Thymus (tissue), 11 donors: ENCODE measurements at regions not wholly inside any gene's neighbourhood (a gene's known extent, or its start where the extent isn't known, plus 50 kb on each side); places are given as distances from the start of the nearest gene placed in this dataset.
"Not testable (repeated sequence)": the region's sequence is repeated elsewhere in the genome, so short reads cannot be mapped to it uniquely, and the experiment has no call there.

Source experiments
- DNase-seq, 9 donors: peaks; one replicate each; pipeline ENCODE4 v3.0.0-alpha.2; 2013; ENCODE audit warnings: low spot score in 9 of 9, low read depth in 6 of 9, missing footprints in 1 of 9
- H3K27ac ChIP-seq, 2 donors: one replicate each; pipeline ENCODE4 v1.5.1; 2013; ENCODE audit warnings: control low read depth in 1 of 2, low read depth in 1 of 2, low read length in 1 of 2, mild to moderate bottlenecking in 1 of 2, moderate library complexity in 1 of 2
- H3K27me3 ChIP-seq, 2 donors: one replicate each; pipeline ENCODE4 v1.5.1; 2013; ENCODE audit warnings: low read length in 1 of 2; ENCODE audit not compliant: control insufficient read depth in 2 of 2, insufficient read depth in 1 of 2
- H3K36me3 ChIP-seq, 2 donors: one replicate each; pipeline ENCODE4 v1.5.1; 2013; ENCODE audit warnings: low read length in 1 of 2, mild to moderate bottlenecking in 1 of 2, moderate library complexity in 1 of 2; ENCODE audit not compliant: control insufficient read depth in 2 of 2, insufficient read depth in 2 of 2
- H3K4me1 ChIP-seq, 2 donors: one replicate each; pipeline ENCODE4 v1.5.1; 2013; ENCODE audit warnings: low read length in 2 of 2; ENCODE audit not compliant: control insufficient read depth in 2 of 2, insufficient read depth in 2 of 2
- H3K4me3 ChIP-seq, 2 donors: one replicate each; pipeline ENCODE4 v1.5.1; 2013; ENCODE audit warnings: low read length in 2 of 2, control low read depth in 1 of 2, mild to moderate bottlenecking in 1 of 2
- H3K9me3 ChIP-seq, 2 donors: one replicate each; pipeline ENCODE4 v1.5.1; 2013; ENCODE audit warnings: low read length in 1 of 2, mild to moderate bottlenecking in 1 of 2; ENCODE audit not compliant: control insufficient read depth in 2 of 2, insufficient read depth in 1 of 2
- WGBS: extraction: QIAGEN DNeasy Blood & Tissue Kit; methylation state at CpG from one replicate; pipeline ENCODE4 v1.1.7; 2013; 5-methylcytosine and 5-hydroxymethylcytosine counted together
- donor health status: healthy.

GRCh38 chr6:86683132-86683908 is 254.0 kb upstream of the HTR1E start:
- DNase-seq, result no peak
- no peak overlapping the region for H3K27ac ChIP-seq
- H3K4me1 ChIP-seq, result no peaks in the 10 kb centered on the region
- 85% methylated on average over 1 of the region's 1 CpG for WGBS
- no peaks in the 10 kb centered on the region for H3K27me3 ChIP-seq
- no peaks in the 10 kb centered on the region for H3K36me3 ChIP-seq
- peaks cover 0 to 8% of the 10 kb centered on the region in 2 donors for H3K9me3 ChIP-seq
- no peak overlapping the region for H3K4me3 ChIP-seq

GRCh38 chr6:86682297-86682696 is 255.0 kb upstream of the HTR1E start:
- DNase-seq, result no peak
- Histone ChIP-seq H3K9me3 (peaks cover 0 to 12% of the 10 kb centered on the region in 2 donors), H3K4me1 (no peaks in the 10 kb centered on the region), H3K4me3 (no peak overlapping the region), H3K27me3 (no peaks in the 10 kb centered on the region), H3K36me3 (no peaks in the 10 kb centered on the region), H3K27ac (no peak overlapping the region)
- WGBS, result 92% methylated on average over 1 of the region's 1 CpG

GRCh38 chr6:86681140-86681539 is 256.2 kb upstream of the HTR1E start:
- not testable (repeated sequence) for H3K27ac ChIP-seq, H3K4me3 ChIP-seq, H3K27me3 ChIP-seq, H3K4me1 ChIP-seq, H3K36me3 ChIP-seq, DNase-seq
- 95% methylated on average over 1 of the region's 1 CpG for WGBS
- peaks cover 0 to 12% of the 10 kb centered on the region in 2 donors for H3K9me3 ChIP-seq

- H3K4me1 ChIP-seq, DNase-seq, H3K36me3 ChIP-seq, H3K4me3 ChIP-seq, H3K27ac ChIP-seq, H3K27me3 ChIP-seq: not testable (repeated sequence)
- peaks cover 0 to 18% of the 10 kb centered on the region in 2 donors for H3K9me3 ChIP-seq
- 80% methylated on average over 8 of the region's 8 CpGs for WGBS
These were observed 265.2 kb upstream of the HTR1E start for GRCh38 chr6:86672125-86672524.

GRCh38 chr6:86657192-86657591 is 280.1 kb upstream of the HTR1E start:
- H3K4me1 ChIP-seq, result no peaks in the 10 kb centered on the region
- WGBS, result 86% methylated on average over 2 of the region's 2 CpGs
- H3K27me3 ChIP-seq, result no peaks in the 10 kb centered on the region
- no peak for DNase-seq
- no peaks in the 10 kb centered on the region for H3K36me3 ChIP-seq
- H3K27ac ChIP-seq, result no peak overlapping the region
- H3K4me3 ChIP-seq, result no peak overlapping the region
- no peaks in the 10 kb centered on the region for H3K9me3 ChIP-seq

GRCh38 chr6:86629123-86629522 is 308.2 kb upstream of the HTR1E start:
- no peak overlapping the region for H3K4me3 ChIP-seq

GRCh38 chr6:86619428-86619827 is 317.9 kb upstream of the HTR1E start:
- Histone ChIP-seq H3K4me3 (no peak overlapping the region), H3K27me3 (no peaks in the 10 kb centered on the region), H3K36me3 (no peaks in the 10 kb centered on the region), H3K4me1 (no peaks in the 10 kb centered on the region), H3K9me3 (peaks cover 0 to 3% of the 10 kb centered on the region in 2 donors), H3K27ac (no peak overlapping the region)
- WGBS, result 93% methylated on average over 2 of the region's 2 CpGs
- DNase-seq, result no peak

More at GRCh38 chr6:86629123-86629522, 308.2 kb upstream of the HTR1E start:
- Histone ChIP-seq H3K27ac (no peak overlapping the region), H3K4me1 (no peaks in the 10 kb centered on the region), H3K9me3 (peaks cover 2 to 12% of the 10 kb centered on the region in 2 donors), H3K36me3 (no peaks in the 10 kb centered on the region), H3K27me3 (no peaks in the 10 kb centered on the region)
- DNase-seq, result no peak
- WGBS, result 33% methylated on average over 1 of the region's 1 CpG

GRCh38 chr6:86615299-86615698 is 322.0 kb upstream of the HTR1E start:
- H3K4me1 ChIP-seq, result no peaks in the 10 kb centered on the region
- H3K27ac ChIP-seq, result no peak overlapping the region
- DNase-seq, result no peak
- H3K27me3 ChIP-seq, result no peaks in the 10 kb centered on the region
- WGBS, result 50% methylated on average over 1 of the region's 1 CpG
- no peak overlapping the region for H3K4me3 ChIP-seq
- H3K9me3 ChIP-seq, result peaks cover 0 to 3% of the 10 kb centered on the region in 2 donors
- no peaks in the 10 kb centered on the region for H3K36me3 ChIP-seq

GRCh38 chr6:86609549-86610388 is 327.6 kb upstream of the HTR1E start:
- Histone ChIP-seq H3K27me3 (no peaks in the 10 kb centered on the region), H3K4me3 (no peak overlapping the region), H3K9me3 (no peaks in the 10 kb centered on the region), H3K36me3 (no peaks in the 10 kb centered on the region), H3K27ac (no peak overlapping the region), H3K4me1 (no peaks in the 10 kb centered on the region)
- WGBS, result 57% methylated on average over 9 of the region's 9 CpGs
- DNase-seq, result no peak
